IMR-90 (cell line): ENCODE measurements at regions not wholly inside any gene's neighbourhood (a gene's known extent, or its start where the extent isn't known, plus 50 kb on each side); places are given as distances from the start of the nearest gene placed in this dataset.

Experiments
- BHLHE40 ChIP-seq: fragments of 150-350 bp; IDR thresholded peaks from 2 replicates; pipeline ENCODE4 v1.6.1; 2016; ENCODE audit warnings: mild to moderate bottlenecking, low read depth, low read length
- CEBPB ChIP-seq: IDR thresholded peaks from 2 replicates; pipeline ENCODE4 v1.6.1; 2012; ENCODE audit warnings: low read depth, low read length, improper control_type of control experiment
- CTCF ChIP-seq: conservative IDR thresholded peaks from 2 replicates; pipeline ENCODE4 v1.5.1; 2012; ENCODE audit warnings: mild to moderate bottlenecking, low read depth, low read length, improper control_type of control experiment
- MAFK ChIP-seq: IDR thresholded peaks from 2 replicates; pipeline ENCODE4 v1.6.1; 2012; ENCODE audit warnings: low read depth, low read length, improper control_type of control experiment
- MAZ ChIP-seq: IDR thresholded peaks from 2 replicates; pipeline ENCODE4 v1.6.1; 2012; ENCODE audit warnings: low read depth, mild to moderate bottlenecking, low read length, improper control_type of control experiment, moderate library complexity, borderline replicate concordance
- NFE2L2 ChIP-seq: fragments of 150-350 bp; IDR thresholded peaks from 2 replicates; pipeline ENCODE4 v1.6.1; 2016; ENCODE audit warnings: low read depth, mild to moderate bottlenecking, low read length
- POLR2A ChIP-seq: IDR thresholded peaks from 2 replicates; pipeline ENCODE4 v1.6.1; 2012; ENCODE audit warnings: mild to moderate bottlenecking, low read depth, low read length
- RAD21 ChIP-seq: IDR thresholded peaks from 2 replicates; pipeline ENCODE4 v1.6.1; 2012; ENCODE audit warnings: low read length, improper control_type of control experiment
- RCOR1 ChIP-seq: IDR thresholded peaks from 2 replicates; pipeline ENCODE4 v1.6.1; 2012; ENCODE audit warnings: mild to moderate bottlenecking, low read length, improper control_type of control experiment; ENCODE audit not compliant: insufficient replicate concordance
- RFX5 ChIP-seq: IDR thresholded peaks from 2 replicates; pipeline ENCODE4 v1.8.0; 2012; ENCODE audit warnings: low read depth, mild to moderate bottlenecking, low read length, moderate library complexity
- TF ChIP-seq, protein P1 (sequence below): fragments of 150-350 bp; IDR thresholded peaks from 2 replicates; pipeline ENCODE4 v1.6.1; 2017; ENCODE audit warnings: mild to moderate bottlenecking, antibody characterized with exemption, low read length, low read depth

DNA sequence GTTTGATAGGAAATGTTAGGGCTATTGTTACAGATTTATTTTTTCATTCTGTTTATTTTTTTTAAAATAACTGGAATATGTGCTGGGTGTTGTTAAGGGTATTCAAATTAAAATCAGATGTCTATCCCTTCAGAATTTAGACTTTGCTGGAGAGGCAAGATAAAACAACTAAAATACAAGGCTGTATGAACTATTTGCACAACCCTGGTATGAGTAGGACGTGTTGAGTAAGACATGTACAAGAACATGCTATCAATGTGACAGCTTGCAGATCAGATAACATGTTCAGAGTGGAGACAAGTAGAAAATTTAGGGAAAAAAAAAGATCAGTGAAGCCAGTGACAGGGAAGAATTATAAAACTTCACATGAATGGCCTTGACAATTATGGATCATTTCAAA lies 853.5 kb downstream of the METTL15 start:
- no peak for TF ChIP-seq CTCF
- no peak for TF ChIP-seq MAZ
- TF ChIP-seq POLR2A, result no peak
- no peak for TF ChIP-seq CEBPB
- no peak for TF ChIP-seq RCOR1
- no peak for TF ChIP-seq MAFK
- TF ChIP-seq NFE2L2, result no peak
- no peak for TF ChIP-seq RAD21
- no peak for TF ChIP-seq BHLHE40
- no peak for TF ChIP-seq RFX5
- TF ChIP-seq, protein P1, sequence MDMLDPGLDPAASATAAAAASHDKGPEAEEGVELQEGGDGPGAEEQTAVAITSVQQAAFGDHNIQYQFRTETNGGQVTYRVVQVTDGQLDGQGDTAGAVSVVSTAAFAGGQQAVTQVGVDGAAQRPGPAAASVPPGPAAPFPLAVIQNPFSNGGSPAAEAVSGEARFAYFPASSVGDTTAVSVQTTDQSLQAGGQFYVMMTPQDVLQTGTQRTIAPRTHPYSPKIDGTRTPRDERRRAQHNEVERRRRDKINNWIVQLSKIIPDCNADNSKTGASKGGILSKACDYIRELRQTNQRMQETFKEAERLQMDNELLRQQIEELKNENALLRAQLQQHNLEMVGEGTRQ, result no peak
